ENCODE measurements at regions not wholly inside any gene's neighbourhood (a gene's known extent, or its start where the extent isn't known, plus 50 kb on each side); places are given as distances from the start of the nearest gene placed in this dataset.

DNA sequence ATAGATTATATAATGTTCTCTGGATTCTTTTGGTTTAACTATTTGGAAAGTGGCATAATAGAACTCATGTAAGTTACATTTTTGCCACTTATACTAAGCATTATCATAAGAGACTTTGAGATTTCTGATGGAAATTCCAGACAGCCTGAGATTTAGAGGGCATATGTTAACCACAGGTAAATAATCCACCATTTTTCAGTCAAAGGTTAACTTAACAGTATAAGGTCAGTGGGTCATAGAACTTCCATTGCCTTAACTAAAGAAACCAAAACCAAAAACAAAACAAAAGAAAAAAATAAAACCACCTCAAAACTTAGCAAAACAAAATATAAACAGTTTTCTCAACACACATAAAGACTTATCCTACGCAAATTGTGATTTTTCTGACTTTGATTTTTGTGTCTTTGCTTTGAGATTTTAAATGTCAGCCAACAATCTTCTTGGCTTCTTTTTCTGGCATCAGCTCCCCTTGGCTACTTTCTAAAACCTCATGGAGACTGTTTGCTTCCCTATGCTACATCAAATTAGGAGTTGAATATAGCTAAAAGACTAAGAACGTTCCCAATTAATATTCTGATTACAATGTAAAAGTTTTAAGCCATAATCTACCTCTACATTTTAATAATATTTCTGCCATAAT lies 430.1 kb upstream of the DAB2 start:
- TF ChIP-seq, protein P1, sequence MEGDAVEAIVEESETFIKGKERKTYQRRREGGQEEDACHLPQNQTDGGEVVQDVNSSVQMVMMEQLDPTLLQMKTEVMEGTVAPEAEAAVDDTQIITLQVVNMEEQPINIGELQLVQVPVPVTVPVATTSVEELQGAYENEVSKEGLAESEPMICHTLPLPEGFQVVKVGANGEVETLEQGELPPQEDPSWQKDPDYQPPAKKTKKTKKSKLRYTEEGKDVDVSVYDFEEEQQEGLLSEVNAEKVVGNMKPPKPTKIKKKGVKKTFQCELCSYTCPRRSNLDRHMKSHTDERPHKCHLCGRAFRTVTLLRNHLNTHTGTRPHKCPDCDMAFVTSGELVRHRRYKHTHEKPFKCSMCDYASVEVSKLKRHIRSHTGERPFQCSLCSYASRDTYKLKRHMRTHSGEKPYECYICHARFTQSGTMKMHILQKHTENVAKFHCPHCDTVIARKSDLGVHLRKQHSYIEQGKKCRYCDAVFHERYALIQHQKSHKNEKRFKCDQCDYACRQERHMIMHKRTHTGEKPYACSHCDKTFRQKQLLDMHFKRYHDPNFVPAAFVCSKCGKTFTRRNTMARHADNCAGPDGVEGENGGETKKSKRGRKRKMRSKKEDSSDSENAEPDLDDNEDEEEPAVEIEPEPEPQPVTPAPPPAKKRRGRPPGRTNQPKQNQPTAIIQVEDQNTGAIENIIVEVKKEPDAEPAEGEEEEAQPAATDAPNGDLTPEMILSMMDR (IDR thresholded peaks at IDR 0.05; ENCODE audit: unreplicated experiment) = no peak
- no peaks in the 10 kb centered on the region for H3K9me3 Mint-ChIP-seq (ENCODE audit: unreplicated experiment)
- DNase-seq (ENCODE audit: unreplicated experiment) = no peak
- intact Hi-C loops (cut with micrococcal nuclease) = no loop called here
- CTCF ChIA-PET = interaction anchor here (0.7 kb wide), 1 partner anchor 851 kb away, joined by 3 read pairs; no protein-coding TSS in a partner anchor
- H3K4me3 Mint-ChIP-seq (ENCODE audit: unreplicated experiment) = no peak overlapping the region
- no TSS peak for BruUV-seq (replicated peaks)
- H3K4me1 Mint-ChIP-seq (ENCODE audit: insufficient read depth, unreplicated experiment) = no peaks in the 10 kb centered on the region
- H3K27me3 Mint-ChIP-seq (ENCODE audit: insufficient read depth, unreplicated experiment) = no peaks in the 10 kb centered on the region
- POLR2A ChIA-PET = interaction anchor here (1.5 kb wide), 1 partner anchor 13 kb away, joined by 3 read pairs; no protein-coding TSS in a partner anchor
- H3K36me3 Mint-ChIP-seq (ENCODE audit: insufficient read depth, unreplicated experiment) = no peaks in the 10 kb centered on the region
- H3K27ac Mint-ChIP-seq (ENCODE audit: low read depth, unreplicated experiment) = no peak overlapping the region

DNA sequence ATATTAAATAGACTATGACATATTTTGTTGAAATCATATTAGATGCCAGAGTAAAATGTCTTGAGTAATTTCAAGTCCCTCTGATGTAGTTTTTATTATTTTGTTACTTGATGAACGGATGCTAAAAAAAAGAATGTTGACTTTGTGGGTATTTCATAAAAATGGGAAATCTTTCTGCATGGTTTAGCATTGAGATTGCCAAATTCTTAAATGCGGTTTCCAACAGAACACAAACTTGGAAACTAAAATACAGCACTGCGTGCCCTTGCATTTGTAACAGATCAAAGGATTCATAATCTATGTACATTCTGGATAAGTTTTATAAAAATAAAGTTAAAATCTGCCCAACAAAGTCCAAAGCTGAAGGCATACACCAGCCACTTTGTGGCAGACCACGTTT lies 425.5 kb upstream of the DAB2 start:
- ChIA-PET POLR2A (no interaction called here), CTCF (interaction anchor here (0.7 kb wide), 1 partner anchor 26 kb away, joined by 3 read pairs; no protein-coding TSS in a partner anchor)
- Mint-ChIP-seq H3K27me3 (ENCODE audit: insufficient read depth, unreplicated experiment) (no peaks in the 10 kb centered on the region), H3K27ac (ENCODE audit: low read depth, unreplicated experiment) (no peak overlapping the region), H3K4me1 (ENCODE audit: insufficient read depth, unreplicated experiment) (no peaks in the 10 kb centered on the region), H3K36me3 (ENCODE audit: insufficient read depth, unreplicated experiment) (no peaks in the 10 kb centered on the region), H3K9me3 (ENCODE audit: unreplicated experiment) (no peaks in the 10 kb centered on the region), H3K4me3 (ENCODE audit: unreplicated experiment) (no peak overlapping the region)
- TF ChIP-seq, protein P1 (IDR thresholded peaks at IDR 0.05; ENCODE audit: unreplicated experiment) = no peak
- intact Hi-C loops (cut with micrococcal nuclease) = no loop called here
- BruUV-seq (replicated peaks) = no TSS peak
- no peak for DNase-seq (ENCODE audit: unreplicated experiment)

DNA sequence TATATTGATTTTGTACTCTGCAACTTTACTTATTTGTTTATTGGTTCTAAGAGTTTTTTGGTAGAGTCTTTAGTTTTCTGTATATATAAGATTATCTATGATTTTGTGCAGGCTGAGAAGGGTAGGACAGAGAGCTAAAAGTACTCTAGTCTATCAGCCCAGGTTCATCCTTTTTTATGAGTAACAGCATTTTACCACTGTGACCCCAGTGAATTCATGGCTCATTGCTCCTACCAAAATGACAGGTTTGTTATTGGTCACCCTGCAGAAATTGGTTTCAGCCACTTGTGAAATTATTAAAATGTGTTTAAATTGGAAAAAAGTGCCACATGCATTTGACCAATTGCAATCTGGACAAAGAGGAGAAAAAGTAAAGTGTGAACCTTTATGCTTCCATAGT lies 421.4 kb upstream of the DAB2 start:
- TF ChIP-seq, protein P1 (IDR thresholded peaks at IDR 0.05; ENCODE audit: unreplicated experiment) = no peak
- CTCF ChIA-PET = no interaction called here
- intact Hi-C loops (cut with micrococcal nuclease) = no loop called here
- BruUV-seq (replicated peaks) = no TSS peak
- H3K27me3 Mint-ChIP-seq (ENCODE audit: insufficient read depth, unreplicated experiment) = no peaks in the 10 kb centered on the region
- POLR2A ChIA-PET = interaction anchor here (1.2 kb wide), 1 partner anchor 20 kb away, joined by 3 read pairs; no protein-coding TSS in a partner anchor
- no peak for DNase-seq (ENCODE audit: unreplicated experiment)
- no peaks in the 10 kb centered on the region for H3K36me3 Mint-ChIP-seq (ENCODE audit: insufficient read depth, unreplicated experiment)
- no peak overlapping the region for H3K4me3 Mint-ChIP-seq (ENCODE audit: unreplicated experiment)
- H3K4me1 Mint-ChIP-seq (ENCODE audit: insufficient read depth, unreplicated experiment) = no peaks in the 10 kb centered on the region
- H3K27ac Mint-ChIP-seq (ENCODE audit: low read depth, unreplicated experiment) = no peak overlapping the region
- no peaks in the 10 kb centered on the region for H3K9me3 Mint-ChIP-seq (ENCODE audit: unreplicated experiment)

DNA sequence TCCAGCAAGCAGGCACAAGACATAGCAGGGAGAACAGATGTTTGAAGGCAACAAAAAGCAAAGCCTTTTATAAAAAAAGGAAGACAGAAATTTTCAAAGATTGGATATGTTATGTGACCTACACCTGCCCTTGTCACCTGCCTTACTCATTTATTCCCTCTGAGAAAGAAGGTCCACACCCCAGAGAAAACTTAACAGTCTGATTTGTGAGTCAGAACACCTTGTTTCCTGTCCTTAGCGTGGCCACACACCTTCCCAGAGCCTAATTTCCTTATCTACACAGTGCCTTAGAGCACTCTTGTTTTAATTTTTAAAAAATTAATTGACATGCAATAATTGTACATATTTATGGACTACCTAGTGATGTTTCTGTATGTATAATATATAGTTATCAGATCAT lies 419.0 kb upstream of the DAB2 start:
- Mint-ChIP-seq H3K4me3 (ENCODE audit: unreplicated experiment) (no peak overlapping the region), H3K36me3 (ENCODE audit: insufficient read depth, unreplicated experiment) (no peaks in the 10 kb centered on the region), H3K9me3 (ENCODE audit: unreplicated experiment) (peaks cover 16% of the 10 kb centered on the region), H3K27me3 (ENCODE audit: insufficient read depth, unreplicated experiment) (no peaks in the 10 kb centered on the region), H3K27ac (ENCODE audit: low read depth, unreplicated experiment) (no peak overlapping the region), H3K4me1 (ENCODE audit: insufficient read depth, unreplicated experiment) (no peaks in the 10 kb centered on the region)
- CTCF ChIA-PET = no interaction called here
- POLR2A ChIA-PET = interaction anchor here (0.6 kb wide), 1 partner anchor 19 kb away, joined by 3 read pairs; no protein-coding TSS in a partner anchor
- DNase-seq (ENCODE audit: unreplicated experiment) = no peak
- BruUV-seq (replicated peaks) = no TSS peak
- TF ChIP-seq, protein P1 (IDR thresholded peaks at IDR 0.05; ENCODE audit: unreplicated experiment) = no peak
- intact Hi-C loops (cut with micrococcal nuclease) = no loop called here

Data from MCF 10A (cell line).